Mucosa of descending colon (tissue), 3 donors: ENCODE measurements at regions not wholly inside any gene's neighbourhood (a gene's known extent, or its start where the extent isn't known, plus 50 kb on each side); places are given as distances from the start of the nearest gene placed in this dataset.

Experiments
- ATAC-seq: fragments of 200-7000 bp; cut with Tn5 transposase; one replicate; pipeline ENCODE4 v1.9.1; 2020; ENCODE audit warnings: mild to moderate bottlenecking, moderate library complexity
- DNase-seq, 3 donors: peaks; one replicate each; pipeline ENCODE4 v3.0.0-alpha.2; 2020
- H3K36me3 ChIP-seq: fragments of 200-600 bp; one replicate; pipeline ENCODE4 v1.8.0; 2021; ENCODE audit warnings: low read depth, mild to moderate bottlenecking
- H3K4me1 ChIP-seq: fragments of 200-600 bp; one replicate; pipeline ENCODE4 v1.8.0; 2021; ENCODE audit warnings: low read depth, mild to moderate bottlenecking
- H3K4me3 ChIP-seq: fragments of 200-600 bp; one replicate; pipeline ENCODE4 v1.8.0; 2021; ENCODE audit warnings: mild to moderate bottlenecking
- H3K9me3 ChIP-seq: fragments of 200-600 bp; one replicate; pipeline ENCODE4 v1.8.0; 2021; ENCODE audit warnings: mild to moderate bottlenecking
- CTCF ChIP-seq: fragments of 200-600 bp; IDR thresholded peaks from one replicate; pipeline ENCODE4 v1.8.0; 2022; ENCODE audit warnings: antibody characterized with exemption, mild to moderate bottlenecking
- intact Hi-C, 2 donors: fragments of 100-400 bp; cut with DNase I in 1 of 2; cut with micrococcal nuclease in 1 of 2; formaldehyde crosslinking; loops; one replicate each; pipeline versions ENCODE4 v1.11.0 to v1.11.1; 2022; cut with DNase I, micrococcal nuclease
- donor health status: DM: no; HTN: no; CAD: no; lungs with moderate emphysema.
- donor health status: DM: no; HTN: no; CAD: no.
- donor health status: DM: no; HTN: yes; CAD: no.

- no peak for ATAC-seq
- Histone ChIP-seq H3K4me1 (no peaks in the 10 kb centered on the region), H3K36me3 (no peaks in the 10 kb centered on the region), H3K4me3 (no peak overlapping the region), H3K9me3 (peaks cover 6% of the 10 kb centered on the region)
- DNase-seq = no peak
- no peak for TF ChIP-seq CTCF
- intact Hi-C loops = no loop called here
Observed at GRCh38 chr18:38010037-38010436, 444.4 kb upstream of the CELF4 start.

- no peak for DNase-seq
- intact Hi-C loops = no loop called here
- Histone ChIP-seq H3K36me3 (no peaks in the 10 kb centered on the region), H3K4me3 (no peak overlapping the region), H3K9me3 (peaks cover 8% of the 10 kb centered on the region), H3K4me1 (no peaks in the 10 kb centered on the region)
- no peak for ATAC-seq
- TF ChIP-seq CTCF = no peak
Observed at GRCh38 chr18:38009320-38009719, 443.7 kb upstream of the CELF4 start.

- no peak overlapping the region for H3K4me3 ChIP-seq
- TF ChIP-seq CTCF = no peak
- peak in 1 of 3 donors; percentile 1 for DNase-seq
- intact Hi-C loops = no loop called here
- H3K36me3 ChIP-seq = no peaks in the 10 kb centered on the region
- H3K4me1 ChIP-seq = no peaks in the 10 kb centered on the region
- no peak for ATAC-seq
- peaks cover 8% of the 10 kb centered on the region for H3K9me3 ChIP-seq
Observed at GRCh38 chr18:38007676-38008330, 442.2 kb upstream of the CELF4 start.

GRCh38 chr18:38007026-38007425 is 441.4 kb upstream of the CELF4 start:
- H3K9me3 ChIP-seq = peaks cover 5% of the 10 kb centered on the region
- intact Hi-C loops = no loop called here
- DNase-seq = no peak
- no peaks in the 10 kb centered on the region for H3K36me3 ChIP-seq
- TF ChIP-seq CTCF = no peak
- ATAC-seq = no peak
- no peak overlapping the region for H3K4me3 ChIP-seq
- no peaks in the 10 kb centered on the region for H3K4me1 ChIP-seq

- ATAC-seq (no peak), DNase-seq (no peak)
- intact Hi-C loops = no loop called here
- H3K9me3 ChIP-seq = peaks cover 4% of the 10 kb centered on the region
- H3K36me3 ChIP-seq = no peaks in the 10 kb centered on the region
- no peaks in the 10 kb centered on the region for H3K4me1 ChIP-seq
- no peak overlapping the region for H3K4me3 ChIP-seq
- no peak for TF ChIP-seq CTCF
Observed at GRCh38 chr18:38006541-38006940, 440.9 kb upstream of the CELF4 start.

GRCh38 chr18:37997695-37998094 is 432.1 kb upstream of the CELF4 start:
- DNase-seq (no peak), ATAC-seq (no peak)
- no peaks in the 10 kb centered on the region for H3K4me1 ChIP-seq
- H3K9me3 ChIP-seq = no peaks in the 10 kb centered on the region
- no peak overlapping the region for H3K4me3 ChIP-seq
- no peak for TF ChIP-seq CTCF
- H3K36me3 ChIP-seq = no peaks in the 10 kb centered on the region
- intact Hi-C loops = no loop called here
